DND-41 (cell line): ENCODE measurements at regions not wholly inside any gene's neighbourhood (a gene's known extent, or its start where the extent isn't known, plus 50 kb on each side); places are given as distances from the start of the nearest gene placed in this dataset.

Experiments
- CTCF ChIP-seq: IDR thresholded peaks from 2 replicates; pipeline ENCODE4 v1.5.1; 2012; ENCODE audit warnings: borderline replicate concordance, low read length, moderate library complexity, mild to moderate bottlenecking; ENCODE audit not compliant: poor library complexity, severe bottlenecking; ENCODE audit errors: extremely low read depth
- EZH2 ChIP-seq: IDR thresholded peaks from 3 replicates; pipeline ENCODE4 v1.6.1; 2012; ENCODE audit warnings: borderline replicate concordance, low read depth, mild to moderate bottlenecking, moderate library complexity, low read length, inconsistent platforms; ENCODE audit not compliant: severe bottlenecking

DNA sequence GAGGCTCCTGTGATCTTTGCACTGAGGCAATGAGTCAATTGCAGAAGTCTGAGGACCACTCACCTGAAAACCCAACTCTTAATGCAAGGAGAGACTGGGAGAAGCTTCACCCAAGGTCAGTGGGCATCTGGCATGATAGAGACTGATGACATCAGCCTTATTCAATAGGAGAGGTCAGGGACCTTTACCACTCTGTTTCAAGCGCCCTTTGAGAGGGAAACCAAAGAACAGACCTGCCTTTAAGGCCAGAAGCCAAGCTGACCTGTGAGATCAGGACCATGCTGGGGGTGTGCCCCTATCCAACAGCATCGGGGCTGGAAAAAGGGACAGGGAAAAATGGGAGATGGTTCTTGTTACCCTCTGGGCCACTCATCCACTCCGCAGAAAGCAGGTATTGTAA, 83.3 kb upstream of the FOXN3 start:
- TF ChIP-seq CTCF, result no peak
- TF ChIP-seq EZH2, result no peak
